Common myeloid progenitor, CD34-positive (primary cell): ENCODE measurements at regions not wholly inside any gene's neighbourhood (a gene's known extent, or its start where the extent isn't known, plus 50 kb on each side); places are given as distances from the start of the nearest gene placed in this dataset.

Source experiments
- CTCF ChIA-PET: fragments of 350-600 bp; sonication (Branson Sonifier 250); formaldehyde crosslinking; loops from one replicate; lab custom pipeline; 2021; ENCODE audit warnings: antibody characterized with exemption; lab: Charles Lee
- POLR2A ChIA-PET: fragments of 350-600 bp; sonication (Branson Sonifier 250); formaldehyde crosslinking; loops from one replicate; lab custom pipeline; 2021; ENCODE audit warnings: antibody characterized with exemption; lab: Charles Lee
- DNase-seq, 3 donors: peaks; one replicate each; pipeline versions ENCODE4 v3.0.0 to v3.0.0-alpha.2; 2013
- H3K27ac ChIP-seq, 2 experiments: 1 replicate in 1 of 2; 2 replicates in 1 of 2; pipeline ENCODE4 v1.7.0; 2013; ENCODE audit warnings: inconsistent platforms in 2 of 2, low read length in 2 of 2, mild to moderate bottlenecking in 2 of 2, low read depth in 1 of 2, moderate library complexity in 1 of 2; ENCODE audit not compliant: severe bottlenecking in 2 of 2, insufficient read depth in 1 of 2, poor library complexity in 1 of 2
- H3K27me3 ChIP-seq, 5 experiments: replicated peaks in 2 of 5; 1 replicate in 3 of 5; 2 replicates in 2 of 5; pipeline versions ENCODE4 v1.6.1 to v1.7.0; 2013; ENCODE audit warnings: low read length in 4 of 5, mild to moderate bottlenecking in 2 of 5, moderate library complexity in 2 of 5, inconsistent platforms in 1 of 5; ENCODE audit not compliant: insufficient read depth in 5 of 5, control insufficient read depth in 4 of 5
- H3K36me3 ChIP-seq, 4 experiments: 1 replicate in 2 of 4; 2 replicates in 2 of 4; pipeline versions ENCODE4 v1.6.1 to v1.7.0; 2013; ENCODE audit warnings: low read length in 3 of 4, control low read depth in 1 of 4, mild to moderate bottlenecking in 1 of 4; ENCODE audit not compliant: control insufficient read depth in 4 of 4, insufficient read depth in 4 of 4
- H3K4me1 ChIP-seq, 4 experiments: 1 replicate in 3 of 4; 2 replicates in 1 of 4; pipeline versions ENCODE4 v1.6.1 to v1.7.1; 2013; ENCODE audit warnings: low read length in 3 of 4, mild to moderate bottlenecking in 3 of 4, control low read depth in 1 of 4, inconsistent platforms in 1 of 4, moderate library complexity in 1 of 4; ENCODE audit not compliant: control insufficient read depth in 4 of 4, insufficient read depth in 4 of 4; ENCODE audit errors: control extremely low read depth in 1 of 4
- H3K4me3 ChIP-seq, 7 experiments: 1 replicate in 4 of 7; 2 replicates in 3 of 7; pipeline versions ENCODE4 v1.5.1 to v1.7.0; 2013; ENCODE audit warnings: mild to moderate bottlenecking in 7 of 7, low read length in 6 of 7, moderate library complexity in 6 of 7, inconsistent platforms in 2 of 7, low read depth in 2 of 7, control low read depth in 1 of 7; ENCODE audit not compliant: insufficient read depth in 4 of 7, control insufficient read depth in 1 of 7; ENCODE audit errors: extremely low read depth in 1 of 7
- H3K9me3 ChIP-seq, 5 experiments: 1 replicate in 4 of 5; 2 replicates in 1 of 5; pipeline versions ENCODE4 v1.6.1 to v1.7.1; 2013; ENCODE audit warnings: low read length in 4 of 5, mild to moderate bottlenecking in 2 of 5, inconsistent platforms in 1 of 5, low read depth in 1 of 5, moderate library complexity in 1 of 5; ENCODE audit not compliant: control insufficient read depth in 4 of 5, insufficient read depth in 2 of 5; ENCODE audit errors: control extremely low read depth in 1 of 5
- WGBS: methylation state at CpG from one replicate; pipeline ENCODE4 v1.1.5; 2013; ENCODE audit not compliant: insufficient coverage; 5-methylcytosine and 5-hydroxymethylcytosine counted together

GRCh38 chr17:54807331-54807730 is 93.3 kb upstream of the TOM1L1 start:
- no peaks in the 10 kb centered on the region for H3K4me1 ChIP-seq
- POLR2A ChIA-PET = no interaction called here
- H3K27me3 ChIP-seq = peaks cover 0 to 2% (median 0%) of the 10 kb centered on the region in 5 experiments
- WGBS = 100% methylated on average over 1 of the region's 2 CpGs
- H3K36me3 ChIP-seq = no peaks in the 10 kb centered on the region
- no peak for DNase-seq
- CTCF ChIA-PET = no interaction called here
- no peak overlapping the region for H3K4me3 ChIP-seq
- no peaks in the 10 kb centered on the region for H3K9me3 ChIP-seq
- no peak overlapping the region for H3K27ac ChIP-seq

- no peaks in the 10 kb centered on the region for H3K27me3 ChIP-seq
- ChIA-PET POLR2A (no interaction called here), CTCF (no interaction called here)
- WGBS = no CpG with 5 or more reads among the region's 1 CpG
- no peak for DNase-seq
- no peak overlapping the region for H3K27ac ChIP-seq
- no peaks in the 10 kb centered on the region for H3K9me3 ChIP-seq
- H3K4me3 ChIP-seq = no peak overlapping the region
- no peaks in the 10 kb centered on the region for H3K4me1 ChIP-seq
- no peaks in the 10 kb centered on the region for H3K36me3 ChIP-seq
Observed at GRCh38 chr17:54813896-54814295, 86.8 kb upstream of the TOM1L1 start.

GRCh38 chr17:54814371-54814770 is 86.3 kb upstream of the TOM1L1 start:
- H3K27ac ChIP-seq = no peak overlapping the region
- WGBS = 96% methylated on average over 3 of the region's 3 CpGs
- no peak overlapping the region for H3K4me3 ChIP-seq
- H3K4me1 ChIP-seq = no peaks in the 10 kb centered on the region
- no peak for DNase-seq
- POLR2A ChIA-PET = interaction anchor here (0.6 kb wide), 1 partner anchor 131 kb away, joined by 3 read pairs; no protein-coding TSS in a partner anchor
- no peaks in the 10 kb centered on the region for H3K36me3 ChIP-seq
- H3K27me3 ChIP-seq = no peaks in the 10 kb centered on the region
- CTCF ChIA-PET = no interaction called here
- H3K9me3 ChIP-seq = no peaks in the 10 kb centered on the region

DNA sequence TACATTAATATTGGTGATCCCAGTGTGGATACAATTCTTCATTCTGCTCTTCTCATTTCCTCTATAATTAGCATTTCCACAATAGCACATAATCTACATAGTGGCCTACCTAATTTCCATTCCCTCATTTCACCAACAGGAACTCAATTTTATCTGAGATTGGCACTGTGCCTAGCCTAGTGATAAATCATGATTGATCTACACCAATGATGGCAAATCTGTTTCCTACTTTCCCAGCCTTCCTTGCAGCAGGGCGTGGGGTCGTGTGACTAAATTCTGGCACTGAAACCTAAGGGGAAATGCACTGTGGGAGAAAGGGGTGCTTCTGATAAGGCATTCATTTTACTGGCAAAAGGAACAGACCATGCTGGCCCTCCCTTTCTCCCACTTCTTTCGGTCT is 66.6 kb upstream of the TOM1L1 start:
- Histone ChIP-seq H3K27ac (no peak overlapping the region), H3K9me3 (peaks cover 0 to 10% (median 6%) of the 10 kb centered on the region in 5 experiments), H3K4me3 (no peak overlapping the region), H3K36me3 (no peaks in the 10 kb centered on the region), H3K4me1 (no peaks in the 10 kb centered on the region), H3K27me3 (peaks cover 0 to 2% (median 0%) of the 10 kb centered on the region in 5 experiments)
- WGBS = 8% methylated on average over 2 of the region's 3 CpGs
- CTCF ChIA-PET = no interaction called here
- POLR2A ChIA-PET = no interaction called here
- no peak for DNase-seq

DNA sequence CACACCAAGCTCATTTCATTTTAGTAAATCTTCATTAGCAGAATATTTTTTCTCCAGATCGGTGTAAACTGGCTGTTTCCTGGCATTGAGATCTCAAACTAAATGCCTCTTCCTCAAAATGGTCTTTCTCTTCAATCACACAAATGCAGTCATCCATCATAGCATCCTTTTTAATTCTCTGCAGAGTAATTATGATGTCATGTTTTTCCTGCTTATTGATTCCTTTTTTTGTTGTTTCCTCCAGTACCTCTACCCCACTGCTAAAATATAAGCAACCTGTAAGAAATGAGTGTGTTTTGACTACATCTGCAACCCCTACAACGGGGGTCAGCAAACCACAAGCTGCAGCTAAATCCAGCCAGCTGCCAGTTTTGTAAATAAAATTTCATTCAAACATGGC is 65.6 kb upstream of the TOM1L1 start:
- CTCF ChIA-PET = no interaction called here
- Histone ChIP-seq H3K27ac (no peak overlapping the region), H3K36me3 (no peaks in the 10 kb centered on the region), H3K4me1 (no peaks in the 10 kb centered on the region), H3K9me3 (peaks cover 0 to 10% (median 6%) of the 10 kb centered on the region in 5 experiments), H3K27me3 (peaks cover 0 to 2% (median 0%) of the 10 kb centered on the region in 5 experiments), H3K4me3 (no peak overlapping the region)
- DNase-seq = no peak
- POLR2A ChIA-PET = no interaction called here
- WGBS = 62% methylated on average over 2 of the region's 2 CpGs

DNA sequence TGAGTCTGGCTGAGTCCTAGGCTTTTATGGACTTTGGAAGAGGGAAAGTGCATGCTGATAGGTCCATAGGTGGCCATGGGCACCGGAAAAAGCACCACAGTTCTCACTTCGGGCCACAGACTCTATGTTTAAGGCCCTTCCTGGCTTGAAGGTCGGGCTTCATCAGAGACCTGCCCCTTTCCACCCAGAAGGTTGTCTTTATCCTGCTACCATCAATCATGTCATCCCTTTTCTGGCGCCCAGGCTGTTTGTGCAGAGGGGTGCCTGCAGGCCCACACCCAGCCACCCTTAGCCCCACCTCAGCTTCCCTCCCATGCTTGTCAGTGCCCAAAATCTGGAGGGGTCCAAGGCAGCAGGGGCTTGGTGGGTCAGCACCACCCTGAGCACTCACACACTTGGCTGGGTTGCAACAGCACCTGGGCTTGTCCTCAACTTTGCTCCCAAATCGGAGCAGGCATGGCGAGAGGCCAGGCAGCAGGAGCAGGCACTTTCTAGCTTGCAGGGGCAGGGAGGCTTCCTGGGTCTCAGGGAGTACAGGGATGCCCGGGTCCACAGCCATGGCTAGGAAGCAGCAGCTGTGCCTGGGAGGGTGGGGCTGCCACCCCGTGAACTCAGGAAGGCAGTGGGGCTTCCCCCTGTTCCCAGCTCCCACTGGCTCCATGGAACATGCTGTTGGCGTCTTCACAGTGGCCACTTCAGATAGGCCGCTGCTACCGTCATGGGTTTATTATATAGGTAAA is 63.8 kb upstream of the TOM1L1 start:
- POLR2A ChIA-PET = no interaction called here

DNA sequence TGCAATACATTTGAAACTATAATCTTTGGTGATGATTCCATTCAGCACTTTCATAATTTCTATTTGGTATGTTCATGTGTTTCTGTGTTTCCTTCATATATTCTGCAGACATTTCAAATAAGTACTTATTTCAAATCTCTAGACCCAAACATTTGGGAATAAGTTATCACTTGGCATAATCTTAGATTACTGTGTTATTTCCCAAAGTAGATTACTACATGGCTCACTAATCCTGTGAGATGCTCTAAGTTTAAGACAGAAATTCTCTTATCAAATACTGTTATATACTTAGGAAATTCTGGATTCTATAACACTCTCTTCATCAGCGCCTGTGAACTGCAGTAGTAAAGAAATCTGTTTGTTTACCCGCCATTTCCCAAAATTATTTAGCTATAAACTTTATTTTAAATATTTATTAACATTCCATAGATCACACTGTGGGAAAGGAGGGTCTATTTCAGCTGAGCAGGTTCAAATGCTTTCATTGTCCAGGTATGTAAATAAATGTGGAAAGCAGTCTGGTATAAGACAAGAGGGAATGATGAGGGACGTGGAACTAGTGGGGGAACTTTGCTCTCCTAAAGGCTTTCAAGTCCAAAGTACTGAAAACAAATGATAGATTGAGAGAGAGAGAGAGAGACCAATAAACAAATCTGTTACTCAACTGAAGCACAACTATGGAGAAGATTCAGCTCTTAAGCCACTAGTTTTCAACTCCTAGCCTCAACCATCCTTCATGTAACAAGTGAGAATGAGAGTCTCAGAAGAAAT is 61.8 kb upstream of the TOM1L1 start:
- 100% methylated on average over 1 of the region's 3 CpGs for WGBS
- H3K9me3 ChIP-seq = peaks cover 0 to 10% (median 6%) of the 10 kb centered on the region in 5 experiments
- DNase-seq = no peak
- H3K4me1 ChIP-seq = no peaks in the 10 kb centered on the region
- H3K4me3 ChIP-seq = no peak overlapping the region
- ChIA-PET POLR2A (no interaction called here), CTCF (no interaction called here)
- no peaks in the 10 kb centered on the region for H3K36me3 ChIP-seq
- H3K27ac ChIP-seq = no peak overlapping the region
- H3K27me3 ChIP-seq = peaks cover 0 to 2% (median 0%) of the 10 kb centered on the region in 5 experiments

More for the DNA sequence above, 63.8 kb upstream of the TOM1L1 start:
- CTCF ChIA-PET = no interaction called here
- Histone ChIP-seq H3K9me3 (peaks cover 0 to 10% (median 6%) of the 10 kb centered on the region in 5 experiments), H3K4me1 (no peaks in the 10 kb centered on the region), H3K36me3 (no peaks in the 10 kb centered on the region), H3K27me3 (peaks cover 0 to 2% (median 0%) of the 10 kb centered on the region in 5 experiments), H3K4me3 (no peak overlapping the region), H3K27ac (no peak overlapping the region)
- 98% methylated on average over 8 of the region's 11 CpGs for WGBS
- DNase-seq = no peak
